Loucy (cell line): ENCODE measurements at regions not wholly inside any gene's neighbourhood (a gene's known extent, or its start where the extent isn't known, plus 50 kb on each side); places are given as distances from the start of the nearest gene placed in this dataset.

ENCODE experiments used
- H2AFZ ChIP-seq: fragments of 200-600 bp; sonication (generic); 2 replicates; pipeline ENCODE4 v1.6.0; 2016; ENCODE audit warnings: antibody characterized with exemption, mild to moderate bottlenecking, low read length, moderate library complexity
- H3F3A ChIP-seq: fragments of 200-600 bp; 2 replicates; pipeline ENCODE4 v1.6.0; 2016; ENCODE audit warnings: antibody characterized with exemption, low read depth, mild to moderate bottlenecking
- H3K27me3 ChIP-seq: fragments of 200-600 bp; sonication (generic); 2 replicates; pipeline ENCODE4 v1.6.1; 2014; ENCODE audit warnings: low read length, mild to moderate bottlenecking; ENCODE audit not compliant: insufficient read depth, poor library complexity, severe bottlenecking
- H3K36me3 ChIP-seq: fragments of 200-600 bp; sonication (generic); 2 replicates; pipeline ENCODE4 v1.6.1; 2016; ENCODE audit warnings: low read length; ENCODE audit not compliant: insufficient read depth
- H3K4me1 ChIP-seq: fragments of 200-600 bp; sonication (generic); 2 replicates; pipeline ENCODE4 v1.5.1; 2014; ENCODE audit warnings: low read length, mild to moderate bottlenecking; ENCODE audit not compliant: insufficient read depth, poor library complexity, severe bottlenecking
- H3K4me2 ChIP-seq: fragments of 200-600 bp; sonication (generic); 2 replicates; pipeline ENCODE4 v1.6.0; 2014; ENCODE audit warnings: antibody characterized with exemption, low read length, low read depth, mild to moderate bottlenecking; ENCODE audit not compliant: poor library complexity, severe bottlenecking
- H3K4me3 ChIP-seq: fragments of 200-600 bp; sonication (generic); 2 replicates; pipeline ENCODE4 v1.5.1; 2014; ENCODE audit warnings: low read length, mild to moderate bottlenecking, mixed read lengths; ENCODE audit not compliant: poor library complexity, severe bottlenecking
- H3K79me2 ChIP-seq: fragments of 200-600 bp; sonication (generic); 2 replicates; pipeline ENCODE4 v1.6.1; 2014; ENCODE audit warnings: low read length; ENCODE audit not compliant: insufficient read depth
- H3K9ac ChIP-seq: fragments of 200-600 bp; sonication (generic); 2 replicates; pipeline ENCODE4 v1.6.0; 2014; ENCODE audit warnings: mild to moderate bottlenecking, low read depth, low read length, moderate library complexity; ENCODE audit not compliant: poor library complexity, severe bottlenecking
- H3K9me2 ChIP-seq: fragments of 200-600 bp; sonication (generic); replicated peaks from 2 replicates; pipeline ENCODE4 v1.6.1; 2016; ENCODE audit warnings: low read depth, low read length, mixed read lengths
- H3K9me3 ChIP-seq: fragments of 200-600 bp; sonication (generic); 2 replicates; pipeline ENCODE4 v1.6.1; 2014; ENCODE audit warnings: mild to moderate bottlenecking, antibody characterized with exemption, low read length, low read depth; ENCODE audit not compliant: insufficient read depth
- H4K20me1 ChIP-seq: fragments of 200-600 bp; sonication (generic); 2 replicates; pipeline ENCODE4 v1.6.0; 2014; ENCODE audit warnings: antibody characterized with exemption, low read length, mild to moderate bottlenecking; ENCODE audit not compliant: insufficient read depth, poor library complexity, severe bottlenecking
- CTCF ChIP-seq: fragments of 200-600 bp; sonication (generic); conservative IDR thresholded peaks from 2 replicates; pipeline ENCODE4 v1.5.1; 2014; ENCODE audit warnings: mild to moderate bottlenecking, antibody characterized with exemption, low read length
- EZH2phosphoT487 ChIP-seq: fragments of 200-600 bp; IDR thresholded peaks from 2 replicates; pipeline ENCODE4 v1.6.1; 2018; ENCODE audit warnings: antibody characterized with exemption, mild to moderate bottlenecking, moderate library complexity, borderline replicate concordance

GRCh38 chr14:62187265-62187664 lies 425.0 kb downstream of the SNAPC1 start:
- H3F3A ChIP-seq, result no peaks in the 10 kb centered on the region

GRCh38 chr14:62189698-62190097 lies 427.5 kb downstream of the SNAPC1 start:
- Histone ChIP-seq H3K27me3 (no peaks in the 10 kb centered on the region), H2AFZ (no peak overlapping the region)
- TF ChIP-seq EZH2phosphoT487, result no peak
- TF ChIP-seq CTCF, result no peak

More at GRCh38 chr14:62187265-62187664, 425.0 kb downstream of the SNAPC1 start:
- H3K79me2 ChIP-seq, result no peaks in the 10 kb centered on the region
- H3K9me3 ChIP-seq, result no peaks in the 10 kb centered on the region
- H3K4me1 ChIP-seq, result no peaks in the 10 kb centered on the region
- no peaks in the 10 kb centered on the region for H3K36me3 ChIP-seq
- no peaks in the 10 kb centered on the region for H3K9me2 ChIP-seq
- no peak overlapping the region for H2AFZ ChIP-seq
- H3K9ac ChIP-seq, result no peak overlapping the region
- no peaks in the 10 kb centered on the region for H4K20me1 ChIP-seq
- peaks cover 4% of the 10 kb centered on the region for H3K27me3 ChIP-seq
- no peak overlapping the region for H3K4me2 ChIP-seq
- no peak for TF ChIP-seq CTCF
- no peak for TF ChIP-seq EZH2phosphoT487
- no peak overlapping the region for H3K4me3 ChIP-seq

GRCh38 chr14:62206456-62206855 lies 444.2 kb downstream of the SNAPC1 start:
- no peak for TF ChIP-seq CTCF
- no peak for TF ChIP-seq EZH2phosphoT487
- Histone ChIP-seq H3K27me3 (no peaks in the 10 kb centered on the region), H2AFZ (no peak overlapping the region), H3K4me3 (no peak overlapping the region), H3F3A (no peaks in the 10 kb centered on the region), H3K4me2 (no peak overlapping the region), H3K9ac (no peak overlapping the region), H3K9me3 (no peaks in the 10 kb centered on the region), H3K36me3 (no peaks in the 10 kb centered on the region), H3K9me2 (no peaks in the 10 kb centered on the region), H4K20me1 (no peaks in the 10 kb centered on the region), H3K79me2 (no peaks in the 10 kb centered on the region), H3K4me1 (no peaks in the 10 kb centered on the region)

More at GRCh38 chr14:62189698-62190097, 427.5 kb downstream of the SNAPC1 start:
- H3K36me3 ChIP-seq, result no peaks in the 10 kb centered on the region
- H3K9me3 ChIP-seq, result 0 out of 2 replicates have a peak, but pooled peaks cover 2% of the 10 kb centered on the region
- H3K79me2 ChIP-seq, result no peaks in the 10 kb centered on the region
- H3K9me2 ChIP-seq, result no peaks in the 10 kb centered on the region
- H3F3A ChIP-seq, result no peaks in the 10 kb centered on the region
- no peaks in the 10 kb centered on the region for H3K4me1 ChIP-seq
- no peak overlapping the region for H3K4me2 ChIP-seq
- H3K9ac ChIP-seq, result no peak overlapping the region
- H3K4me3 ChIP-seq, result no peak overlapping the region
- H4K20me1 ChIP-seq, result no peaks in the 10 kb centered on the region
